ENCODE measurements at regions not wholly inside any gene's neighbourhood (a gene's known extent, or its start where the extent isn't known, plus 50 kb on each side); places are given as distances from the start of the nearest gene placed in this dataset.

DNA sequence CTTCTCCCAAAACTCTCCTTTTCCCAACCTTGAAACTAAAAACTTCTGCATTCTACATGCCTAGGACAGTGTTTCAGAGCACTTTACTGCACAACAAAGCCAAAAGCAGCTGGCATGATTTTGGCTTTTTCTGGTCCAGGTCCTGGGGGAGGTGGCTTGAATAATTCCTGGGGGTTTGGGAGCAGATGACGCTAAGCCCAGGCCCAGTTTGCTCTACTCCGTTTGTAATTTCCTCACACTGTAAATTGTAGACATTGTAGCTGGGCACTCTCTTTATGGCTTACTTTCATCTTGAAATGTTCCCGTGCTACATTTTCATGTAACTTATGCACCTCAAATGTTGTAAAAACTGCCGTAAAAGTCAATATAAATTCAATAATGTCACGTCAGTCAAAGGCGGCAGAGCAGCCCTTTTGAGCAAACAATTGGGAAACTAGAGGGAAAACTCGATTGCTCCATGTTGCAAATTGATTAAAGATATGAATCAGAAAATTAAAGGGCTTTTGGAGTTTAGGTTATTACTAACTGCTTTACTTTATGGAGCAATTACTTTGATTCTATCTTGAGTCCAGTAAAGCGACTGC, 373.2 kb upstream of the SLC14A2 start:
- Histone ChIP-seq H3K36me3 (ENCODE audit: control insufficient read depth, insufficient read depth, low read length) (no peaks in the 10 kb centered on the region), H3K4me2 (ENCODE audit: low read length) (no peak overlapping the region), H2BK5ac (ENCODE audit: low read length) (no peak overlapping the region), H4K8ac (ENCODE audit: low read depth, low read length) (no peak overlapping the region), H3K23ac (ENCODE audit: low read length) (no peak overlapping the region), H3K4me1 (ENCODE audit: control insufficient read depth, low read depth, low read length) (no peaks in the 10 kb centered on the region), H3K79me2 (ENCODE audit: control insufficient read depth, insufficient read depth, low read length) (no peaks in the 10 kb centered on the region), H3K9ac (ENCODE audit: low read length) (no peak overlapping the region), H3K79me1 (ENCODE audit: low read length) (no peaks in the 10 kb centered on the region), H4K5ac (ENCODE audit: low read length) (no peak overlapping the region), H3K27me3 (ENCODE audit: insufficient read depth, low read length, poor library complexity) (no peaks in the 10 kb centered on the region), H3K4me3 (ENCODE audit: low read length) (no peak overlapping the region), H3K56ac (ENCODE audit: low read length) (no peak overlapping the region), H2BK15ac (replicated peaks; ENCODE audit: low read depth) (no peak overlapping the region), H3K18ac (ENCODE audit: low read length) (no peak overlapping the region), H2AK5ac (ENCODE audit: low read length) (no peak overlapping the region), H3K27ac (ENCODE audit: low read depth, low read length) (no peak overlapping the region), H2BK120ac (ENCODE audit: low read depth, low read length) (no peak overlapping the region), H3K4ac (ENCODE audit: low read depth, low read length) (no peak overlapping the region)
- no peak for DNase-seq
- WGBS (ENCODE audit: extremely low coverage, insufficient coverage, low lambda C conversion rate) = no CpG with 5 or more reads among the region's 8 CpGs

DNA sequence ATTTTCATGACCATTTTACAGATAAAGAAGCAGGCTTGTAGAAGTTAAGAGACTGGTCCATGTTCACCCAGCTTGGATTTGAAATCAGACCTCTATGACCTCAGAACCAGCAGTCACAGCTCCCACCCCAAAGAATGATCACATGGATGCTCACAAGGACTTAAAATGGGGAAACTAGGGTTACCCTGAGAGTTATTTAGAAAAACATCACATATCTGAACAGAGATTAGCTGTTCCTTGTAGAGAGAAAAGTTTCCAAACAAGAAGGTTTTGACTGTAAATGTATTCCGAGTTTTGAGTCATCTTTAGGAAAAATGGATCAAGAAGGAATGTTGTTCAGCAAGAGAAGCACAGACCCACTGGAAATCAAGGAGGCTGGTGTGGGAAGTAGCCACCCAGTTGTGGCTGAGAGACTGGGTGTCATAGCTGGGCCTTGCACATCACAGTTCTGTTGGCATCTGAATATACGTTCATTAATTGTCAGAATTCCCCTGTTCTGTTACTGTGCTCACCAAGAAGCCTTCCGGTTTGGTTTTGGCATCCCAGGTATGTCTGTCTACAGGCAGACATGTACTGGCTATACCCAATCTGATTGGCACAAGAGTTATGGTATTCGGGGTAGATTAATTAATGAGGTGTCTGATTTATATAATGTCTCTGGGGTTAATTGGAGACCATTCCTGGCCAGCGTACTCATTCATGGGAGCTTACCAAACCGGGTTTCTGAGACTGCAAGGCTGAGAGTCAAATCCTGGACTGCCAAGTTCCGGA, 371.8 kb upstream of the SLC14A2 start:
- H3K4me1 ChIP-seq (ENCODE audit: control insufficient read depth, low read depth, low read length) = no peaks in the 10 kb centered on the region
- no peak overlapping the region for H2BK15ac ChIP-seq (replicated peaks; ENCODE audit: low read depth)
- no peak overlapping the region for H2BK5ac ChIP-seq (ENCODE audit: low read length)
- no peak overlapping the region for H3K18ac ChIP-seq (ENCODE audit: low read length)
- H3K27ac ChIP-seq (ENCODE audit: low read depth, low read length) = no peak overlapping the region
- H3K79me1 ChIP-seq (ENCODE audit: low read length) = no peaks in the 10 kb centered on the region
- H3K36me3 ChIP-seq (ENCODE audit: control insufficient read depth, insufficient read depth, low read length) = no peaks in the 10 kb centered on the region
- no peak overlapping the region for H3K4me2 ChIP-seq (ENCODE audit: low read length)
- WGBS (ENCODE audit: extremely low coverage, insufficient coverage, low lambda C conversion rate) = no CpG with 5 or more reads among the region's 7 CpGs
- no peak overlapping the region for H2AK5ac ChIP-seq (ENCODE audit: low read length)
- no peak overlapping the region for H4K8ac ChIP-seq (ENCODE audit: low read depth, low read length)
- H3K9ac ChIP-seq (ENCODE audit: low read length) = no peak overlapping the region
- no peak overlapping the region for H3K4ac ChIP-seq (ENCODE audit: low read depth, low read length)
- no peak overlapping the region for H3K56ac ChIP-seq (ENCODE audit: low read length)
- no peak for DNase-seq
- H3K23ac ChIP-seq (ENCODE audit: low read length) = no peak overlapping the region
- no peak overlapping the region for H4K5ac ChIP-seq (ENCODE audit: low read length)
- no peak overlapping the region for H2BK120ac ChIP-seq (ENCODE audit: low read depth, low read length)
- H3K4me3 ChIP-seq (ENCODE audit: low read length) = no peak overlapping the region
- H3K79me2 ChIP-seq (ENCODE audit: control insufficient read depth, insufficient read depth, low read length) = no peaks in the 10 kb centered on the region
- no peaks in the 10 kb centered on the region for H3K27me3 ChIP-seq (ENCODE audit: insufficient read depth, low read length, poor library complexity)

DNA sequence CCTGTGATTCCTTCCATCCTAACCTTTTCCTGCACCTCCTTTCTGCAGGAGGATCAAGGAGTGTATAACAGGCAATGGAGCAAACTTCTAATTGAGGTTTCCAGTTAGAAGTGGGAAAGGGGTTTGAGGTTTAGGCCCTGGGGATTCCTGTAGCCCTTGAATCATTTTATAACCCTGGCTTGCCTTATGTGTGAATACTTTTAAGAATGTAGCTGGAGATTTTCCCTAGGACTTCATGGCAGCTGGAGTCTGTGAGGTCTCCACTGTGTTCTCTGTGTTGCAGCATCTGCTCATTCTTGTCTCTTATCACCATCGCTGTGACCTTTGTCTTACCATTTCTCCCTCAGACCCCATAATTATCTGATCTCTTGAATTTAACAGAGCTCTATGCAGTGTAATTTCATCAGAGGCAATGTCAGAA, 370.2 kb upstream of the SLC14A2 start:
- Histone ChIP-seq H3K56ac (ENCODE audit: low read length) (no peak overlapping the region), H2BK5ac (ENCODE audit: low read length) (no peak overlapping the region), H3K27ac (ENCODE audit: low read depth, low read length) (no peak overlapping the region), H3K18ac (ENCODE audit: low read length) (no peak overlapping the region), H2BK15ac (replicated peaks; ENCODE audit: low read depth) (no peak overlapping the region), H3K36me3 (ENCODE audit: control insufficient read depth, insufficient read depth, low read length) (no peaks in the 10 kb centered on the region), H3K27me3 (ENCODE audit: insufficient read depth, low read length, poor library complexity) (no peaks in the 10 kb centered on the region), H3K9ac (ENCODE audit: low read length) (no peak overlapping the region), H3K4me3 (ENCODE audit: low read length) (no peak overlapping the region), H4K8ac (ENCODE audit: low read depth, low read length) (no peak overlapping the region), H3K23ac (ENCODE audit: low read length) (no peak overlapping the region), H3K4ac (ENCODE audit: low read depth, low read length) (no peak overlapping the region), H2AK5ac (ENCODE audit: low read length) (no peak overlapping the region), H3K79me2 (ENCODE audit: control insufficient read depth, insufficient read depth, low read length) (no peaks in the 10 kb centered on the region), H3K4me1 (ENCODE audit: control insufficient read depth, low read depth, low read length) (no peaks in the 10 kb centered on the region), H2BK120ac (ENCODE audit: low read depth, low read length) (no peak overlapping the region), H3K79me1 (ENCODE audit: low read length) (no peaks in the 10 kb centered on the region), H3K4me2 (ENCODE audit: low read length) (no peak overlapping the region), H4K5ac (ENCODE audit: low read length) (no peak overlapping the region)
- no CpG with 5 or more reads among the region's 1 CpG for WGBS (ENCODE audit: extremely low coverage, insufficient coverage, low lambda C conversion rate)
- no peak for DNase-seq

DNA sequence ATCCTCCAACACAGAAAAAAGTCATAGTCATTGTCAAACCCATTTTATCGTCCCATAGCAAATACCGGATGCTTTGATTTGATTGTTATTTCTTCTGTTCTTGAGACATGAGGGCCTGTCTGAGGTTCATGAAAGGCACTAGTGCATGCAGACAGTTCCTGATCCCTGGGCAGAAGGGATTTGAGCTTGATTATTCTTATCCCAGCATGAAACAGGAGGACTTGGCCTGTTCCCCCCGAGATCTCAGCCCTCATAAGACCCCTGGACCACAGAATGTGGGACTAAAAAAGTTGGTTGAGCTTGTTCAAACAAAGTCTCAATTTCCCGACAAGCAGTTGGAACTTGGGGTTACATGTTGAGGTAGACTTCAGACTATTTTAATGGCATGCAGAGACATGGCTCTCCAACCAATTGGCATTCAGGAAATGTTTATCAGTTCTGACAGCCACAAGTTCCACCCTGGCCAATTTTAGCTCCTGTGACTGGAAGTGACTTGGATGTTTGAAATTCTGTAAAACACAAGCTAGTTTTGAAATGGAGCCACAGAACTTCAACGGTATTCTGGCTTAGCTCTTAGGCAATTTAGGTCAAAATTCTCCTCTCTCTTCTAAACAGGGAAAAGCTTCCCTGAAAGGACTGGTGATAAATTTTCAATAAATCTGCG, 366.9 kb upstream of the SLC14A2 start:
- WGBS (ENCODE audit: extremely low coverage, insufficient coverage, low lambda C conversion rate) = 100% methylated on average over 1 of the region's 6 CpGs
- Histone ChIP-seq H2BK120ac (ENCODE audit: low read depth, low read length) (no peak overlapping the region), H3K27ac (ENCODE audit: low read depth, low read length) (no peak overlapping the region), H2BK15ac (replicated peaks; ENCODE audit: low read depth) (no peak overlapping the region), H3K18ac (ENCODE audit: low read length) (no peak overlapping the region), H3K27me3 (ENCODE audit: insufficient read depth, low read length, poor library complexity) (no peaks in the 10 kb centered on the region), H3K79me1 (ENCODE audit: low read length) (no peaks in the 10 kb centered on the region), H3K4me2 (ENCODE audit: low read length) (no peak overlapping the region), H2BK5ac (ENCODE audit: low read length) (no peak overlapping the region), H3K4me1 (ENCODE audit: control insufficient read depth, low read depth, low read length) (no peaks in the 10 kb centered on the region), H3K9ac (ENCODE audit: low read length) (no peak overlapping the region), H4K5ac (ENCODE audit: low read length) (no peak overlapping the region), H2AK5ac (ENCODE audit: low read length) (no peak overlapping the region), H4K8ac (ENCODE audit: low read depth, low read length) (no peak overlapping the region), H3K4ac (ENCODE audit: low read depth, low read length) (no peak overlapping the region), H3K4me3 (ENCODE audit: low read length) (no peak overlapping the region), H3K56ac (ENCODE audit: low read length) (no peak overlapping the region), H3K36me3 (ENCODE audit: control insufficient read depth, insufficient read depth, low read length) (no peaks in the 10 kb centered on the region), H3K23ac (ENCODE audit: low read length) (peak overlapping the region; percentile 24), H3K79me2 (ENCODE audit: control insufficient read depth, insufficient read depth, low read length) (no peaks in the 10 kb centered on the region)
- no peak for DNase-seq

DNA sequence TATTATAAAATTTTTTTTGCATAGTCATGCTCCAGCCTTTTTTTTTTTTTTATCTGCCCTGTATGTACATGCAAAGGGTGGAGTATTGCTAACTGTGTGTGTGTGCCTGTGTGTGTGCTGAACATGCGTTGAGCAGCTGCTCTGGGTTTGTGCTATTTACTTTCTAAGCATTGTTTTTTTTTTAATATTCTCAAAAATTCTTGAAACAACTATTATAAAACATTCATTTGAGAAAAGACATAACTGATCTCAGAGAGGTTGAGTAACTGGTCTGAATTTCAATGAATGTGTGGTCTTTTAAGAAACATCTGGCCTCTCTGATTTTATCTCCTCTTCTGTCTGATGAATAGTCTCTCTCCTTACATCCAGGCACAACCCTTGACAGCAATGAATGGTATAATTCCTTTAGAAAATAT, 366.0 kb upstream of the SLC14A2 start:
- no peak overlapping the region for H3K27ac ChIP-seq (ENCODE audit: low read depth, low read length)
- H2BK5ac ChIP-seq (ENCODE audit: low read length) = no peak overlapping the region
- no peaks in the 10 kb centered on the region for H3K4me1 ChIP-seq (ENCODE audit: control insufficient read depth, low read depth, low read length)
- H3K27me3 ChIP-seq (ENCODE audit: insufficient read depth, low read length, poor library complexity) = no peaks in the 10 kb centered on the region
- H4K8ac ChIP-seq (ENCODE audit: low read depth, low read length) = no peak overlapping the region
- H3K36me3 ChIP-seq (ENCODE audit: control insufficient read depth, insufficient read depth, low read length) = no peaks in the 10 kb centered on the region
- no peak overlapping the region for H2BK120ac ChIP-seq (ENCODE audit: low read depth, low read length)
- H3K79me1 ChIP-seq (ENCODE audit: low read length) = no peaks in the 10 kb centered on the region
- H4K5ac ChIP-seq (ENCODE audit: low read length) = no peak overlapping the region
- H3K4me3 ChIP-seq (ENCODE audit: low read length) = no peak overlapping the region
- H2BK15ac ChIP-seq (replicated peaks; ENCODE audit: low read depth) = no peak overlapping the region
- no peak overlapping the region for H2AK5ac ChIP-seq (ENCODE audit: low read length)
- no peaks in the 10 kb centered on the region for H3K79me2 ChIP-seq (ENCODE audit: control insufficient read depth, insufficient read depth, low read length)
- H3K4ac ChIP-seq (ENCODE audit: low read depth, low read length) = no peak overlapping the region
- WGBS (ENCODE audit: extremely low coverage, insufficient coverage, low lambda C conversion rate) = no CpG with 5 or more reads among the region's 1 CpG
- no peak overlapping the region for H3K9ac ChIP-seq (ENCODE audit: low read length)
- H3K56ac ChIP-seq (ENCODE audit: low read length) = no peak overlapping the region
- no peak overlapping the region for H3K4me2 ChIP-seq (ENCODE audit: low read length)
- H3K23ac ChIP-seq (ENCODE audit: low read length) = no peak overlapping the region
- DNase-seq = no peak
- no peak overlapping the region for H3K18ac ChIP-seq (ENCODE audit: low read length)
